IPS DF 6.9 (cell line): ENCODE measurements at regions not wholly inside any gene's neighbourhood (a gene's known extent, or its start where the extent isn't known, plus 50 kb on each side); places are given as distances from the start of the nearest gene placed in this dataset.
"Not testable (repeated sequence)": the region's sequence is repeated elsewhere in the genome, so short reads cannot be mapped to it uniquely, and the experiment has no call there.

Source experiments
- DNase-seq: peaks from one replicate; pipeline ENCODE4 v3.0.0-alpha.2; 2013; ENCODE audit warnings: low read depth, low spot score
- H3K27ac ChIP-seq: one replicate; pipeline ENCODE4 v1.5.1; 2013; ENCODE audit warnings: low read length, control low read depth
- H3K27me3 ChIP-seq: 2 replicates; pipeline ENCODE4 v1.6.1; 2013; ENCODE audit warnings: mild to moderate bottlenecking, low read length; ENCODE audit not compliant: control insufficient read depth, insufficient read depth
- H3K36me3 ChIP-seq: 2 replicates; pipeline ENCODE4 v1.6.1; 2013; ENCODE audit warnings: low read length; ENCODE audit not compliant: control insufficient read depth, insufficient read depth
- H3K4me1 ChIP-seq: 2 replicates; pipeline ENCODE4 v1.6.1; 2013; ENCODE audit warnings: low read length; ENCODE audit not compliant: control insufficient read depth, insufficient read depth
- H3K4me3 ChIP-seq: 2 replicates; pipeline ENCODE4 v1.5.1; 2013; ENCODE audit warnings: mild to moderate bottlenecking, low read length
- H3K9me3 ChIP-seq: 2 replicates; pipeline ENCODE4 v1.6.1; 2013; ENCODE audit warnings: low read length, inconsistent platforms; ENCODE audit not compliant: control insufficient read depth, insufficient read depth
- WGBS: extraction: QIAGEN DNeasy Blood & Tissue Kit; methylation state at CpG from one replicate; pipeline ENCODE4 v1.1.7; 2013; ENCODE audit warnings: mixed read lengths, missing lambda C conversion rate; ENCODE audit not compliant: insufficient read length, insufficient coverage; 5-methylcytosine and 5-hydroxymethylcytosine counted together

- H3K27me3 ChIP-seq, H3K27ac ChIP-seq, H3K4me1 ChIP-seq, H3K9me3 ChIP-seq, H3K36me3 ChIP-seq, DNase-seq, H3K4me3 ChIP-seq: not testable (repeated sequence)
- WGBS, result no CpG with 5 or more reads among the region's 8 CpGs
Observed at GRCh38 chr2:111429353-111429752, 308.6 kb downstream of the BCL2L11 start.

GRCh38 chr2:111430817-111431661 lies 310.3 kb downstream of the BCL2L11 start:
- not testable (repeated sequence) for H3K27ac ChIP-seq, DNase-seq, H3K9me3 ChIP-seq, H3K36me3 ChIP-seq, H3K27me3 ChIP-seq, H3K4me3 ChIP-seq, H3K4me1 ChIP-seq
- WGBS, result no CpG with 5 or more reads among the region's 9 CpGs

GRCh38 chr2:111432423-111432822 lies 311.7 kb downstream of the BCL2L11 start:
- H3K4me3 ChIP-seq, H3K27me3 ChIP-seq, H3K27ac ChIP-seq, H3K4me1 ChIP-seq, DNase-seq, H3K36me3 ChIP-seq, H3K9me3 ChIP-seq: not testable (repeated sequence)
- no CpG with 5 or more reads among the region's 3 CpGs for WGBS

GRCh38 chr2:111432916-111433499 lies 312.3 kb downstream of the BCL2L11 start:
- not testable (repeated sequence) for H3K36me3 ChIP-seq, DNase-seq, H3K4me1 ChIP-seq, H3K9me3 ChIP-seq, H3K27me3 ChIP-seq, H3K27ac ChIP-seq, H3K4me3 ChIP-seq
- WGBS, result no CpG with 5 or more reads among the region's 9 CpGs

GRCh38 chr2:111433892-111434607 lies 313.3 kb downstream of the BCL2L11 start:
- H3K27me3 ChIP-seq, H3K4me3 ChIP-seq, DNase-seq, H3K27ac ChIP-seq, H3K36me3 ChIP-seq, H3K9me3 ChIP-seq, H3K4me1 ChIP-seq: not testable (repeated sequence)
- WGBS, result no CpG with 5 or more reads among the region's 5 CpGs

GRCh38 chr2:111434608-111434939 lies 313.9 kb downstream of the BCL2L11 start:
- not testable (repeated sequence) for DNase-seq, H3K4me1 ChIP-seq, H3K27ac ChIP-seq, H3K36me3 ChIP-seq, H3K27me3 ChIP-seq, H3K9me3 ChIP-seq, H3K4me3 ChIP-seq
- WGBS, result no CpG with 5 or more reads among the region's 4 CpGs

GRCh38 chr2:111435553-111436310 lies 315.0 kb downstream of the BCL2L11 start:
- H3K9me3 ChIP-seq, H3K27me3 ChIP-seq, DNase-seq, H3K27ac ChIP-seq, H3K4me1 ChIP-seq, H3K4me3 ChIP-seq, H3K36me3 ChIP-seq: not testable (repeated sequence)
- WGBS, result no CpG with 5 or more reads among the region's 11 CpGs

GRCh38 chr2:111436411-111436810 lies 315.7 kb downstream of the BCL2L11 start:
- not testable (repeated sequence) for DNase-seq, H3K9me3 ChIP-seq, H3K4me3 ChIP-seq, H3K4me1 ChIP-seq, H3K27me3 ChIP-seq, H3K27ac ChIP-seq, H3K36me3 ChIP-seq
- no CpG with 5 or more reads among the region's 5 CpGs for WGBS

GRCh38 chr2:111437288-111437990 lies 316.7 kb downstream of the BCL2L11 start:
- H3K9me3 ChIP-seq, H3K27ac ChIP-seq, H3K4me3 ChIP-seq, H3K4me1 ChIP-seq, H3K36me3 ChIP-seq, DNase-seq, H3K27me3 ChIP-seq: not testable (repeated sequence)
- WGBS, result no CpG with 5 or more reads among the region's 7 CpGs

- not testable (repeated sequence) for H3K36me3 ChIP-seq, H3K4me1 ChIP-seq, H3K9me3 ChIP-seq, DNase-seq, H3K27me3 ChIP-seq, H3K4me3 ChIP-seq, H3K27ac ChIP-seq
- no CpG with 5 or more reads among the region's 2 CpGs for WGBS
Observed at GRCh38 chr2:111438161-111438560, 317.4 kb downstream of the BCL2L11 start.
